ENCODE measurements at regions not wholly inside any gene's neighbourhood (a gene's known extent, or its start where the extent isn't known, plus 50 kb on each side); places are given as distances from the start of the nearest gene placed in this dataset.

- Histone ChIP-seq H3K4me3 (no peak overlapping the region), H3K27ac (no peak overlapping the region), H3K9me3 (peaks cover 0 to 11% of the 10 kb centered on the region in 2 donors), H3K4me1 (no peaks in the 10 kb centered on the region), H3K36me3 (no peaks in the 10 kb centered on the region), H3K27me3 (no peaks in the 10 kb centered on the region)
- no peak for DNase-seq (ENCODE audit: low spot score)
- TF ChIP-seq CTCF (IDR thresholded peaks at IDR 0.05), result no peak
Measured at GRCh38 chr22:27447289-27447688, 354.3 kb downstream of the MN1 start.

GRCh38 chr22:27450448-27450847 lies 351.1 kb downstream of the MN1 start:
- no peak for TF ChIP-seq CTCF (IDR thresholded peaks at IDR 0.05)
- H3K36me3 ChIP-seq, result no peaks in the 10 kb centered on the region
- no peak overlapping the region for H3K4me3 ChIP-seq
- H3K9me3 ChIP-seq, result peaks cover 0 to 11% of the 10 kb centered on the region in 2 donors
- H3K4me1 ChIP-seq, result no peaks in the 10 kb centered on the region
- H3K27ac ChIP-seq, result no peak overlapping the region
- no peaks in the 10 kb centered on the region for H3K27me3 ChIP-seq
- no peak for DNase-seq (ENCODE audit: low spot score)

- peaks cover 0 to 11% of the 10 kb centered on the region in 2 donors for H3K9me3 ChIP-seq
- no peak for DNase-seq (ENCODE audit: low spot score)
- no peak for TF ChIP-seq CTCF (IDR thresholded peaks at IDR 0.05)
- H3K4me1 ChIP-seq, result no peaks in the 10 kb centered on the region
- no peaks in the 10 kb centered on the region for H3K27me3 ChIP-seq
- no peak overlapping the region for H3K4me3 ChIP-seq
- H3K36me3 ChIP-seq, result no peaks in the 10 kb centered on the region
- H3K27ac ChIP-seq, result no peak overlapping the region
Measured at GRCh38 chr22:27452245-27452644, 349.3 kb downstream of the MN1 start.

GRCh38 chr22:27452922-27453321 lies 348.6 kb downstream of the MN1 start:
- H3K27me3 ChIP-seq, result no peaks in the 10 kb centered on the region
- TF ChIP-seq CTCF (IDR thresholded peaks at IDR 0.05), result no peak

GRCh38 chr22:27453725-27454124 lies 347.8 kb downstream of the MN1 start:
- no peak for DNase-seq (ENCODE audit: low spot score)
- TF ChIP-seq CTCF (IDR thresholded peaks at IDR 0.05), result no peak

More at GRCh38 chr22:27452922-27453321, 348.6 kb downstream of the MN1 start:
- H3K4me1 ChIP-seq, result no peaks in the 10 kb centered on the region
- peaks cover 0 to 11% of the 10 kb centered on the region in 2 donors for H3K9me3 ChIP-seq
- no peak overlapping the region for H3K27ac ChIP-seq
- no peaks in the 10 kb centered on the region for H3K36me3 ChIP-seq
- DNase-seq (ENCODE audit: low spot score), result no peak
- no peak overlapping the region for H3K4me3 ChIP-seq

GRCh38 chr22:27454807-27455450 lies 346.6 kb downstream of the MN1 start:
- Histone ChIP-seq H3K27me3 (no peaks in the 10 kb centered on the region), H3K4me1 (no peaks in the 10 kb centered on the region), H3K36me3 (no peaks in the 10 kb centered on the region), H3K4me3 (no peak overlapping the region), H3K27ac (no peak overlapping the region), H3K9me3 (peaks cover 0 to 7% of the 10 kb centered on the region in 2 donors)
- DNase-seq (ENCODE audit: low spot score), result no peak
- no peak for TF ChIP-seq CTCF (IDR thresholded peaks at IDR 0.05)

More at GRCh38 chr22:27453725-27454124, 347.8 kb downstream of the MN1 start:
- Histone ChIP-seq H3K9me3 (peaks cover 0 to 11% of the 10 kb centered on the region in 2 donors), H3K27me3 (no peaks in the 10 kb centered on the region), H3K4me1 (no peaks in the 10 kb centered on the region), H3K36me3 (no peaks in the 10 kb centered on the region), H3K27ac (no peak overlapping the region), H3K4me3 (no peak overlapping the region)

All from right atrium auricular region (tissue), 2 donors.